Hindlimb muscle (tissue), 1 donor: ENCODE measurements at regions not wholly inside any gene's neighbourhood (a gene's known extent, or its start where the extent isn't known, plus 50 kb on each side); places are given as distances from the start of the nearest gene placed in this dataset.

Experiments
- DNase-seq: peaks from one replicate; pipeline ENCODE4 v3.0.0-alpha.2; 2013

GRCh38 chr3:135490219-135490915 lies 475.2 kb upstream of the PPP2R3A start:
- no peak for DNase-seq

GRCh38 chr3:135491491-135492205 lies 473.9 kb upstream of the PPP2R3A start:
- no peak for DNase-seq

GRCh38 chr3:135495891-135496290 lies 469.6 kb upstream of the PPP2R3A start:
- DNase-seq: no peak

GRCh38 chr3:135497979-135498378 lies 467.5 kb upstream of the PPP2R3A start:
- DNase-seq: no peak

GRCh38 chr3:135499426-135499825 lies 466.1 kb upstream of the PPP2R3A start:
- no peak for DNase-seq

- no peak for DNase-seq
Observed at GRCh38 chr3:135500034-135500433, 465.5 kb upstream of the PPP2R3A start.

GRCh38 chr3:135503065-135503759 lies 462.3 kb upstream of the PPP2R3A start:
- no peak for DNase-seq

- DNase-seq: peak; percentile 42
Observed at GRCh38 chr3:135503760-135504686, 461.5 kb upstream of the PPP2R3A start.

GRCh38 chr3:135513106-135514059 lies 452.1 kb upstream of the PPP2R3A start:
- no peak for DNase-seq

GRCh38 chr3:135514060-135514448 lies 451.5 kb upstream of the PPP2R3A start:
- no peak for DNase-seq

- DNase-seq: no peak
Observed at GRCh38 chr3:135516143-135516542, 449.4 kb upstream of the PPP2R3A start.

GRCh38 chr3:135528413-135529015 lies 437.0 kb upstream of the PPP2R3A start:
- no peak for DNase-seq

GRCh38 chr3:135532021-135532420 lies 433.5 kb upstream of the PPP2R3A start:
- DNase-seq: no peak

GRCh38 chr3:135538123-135538522 lies 427.4 kb upstream of the PPP2R3A start:
- no peak for DNase-seq

- DNase-seq: no peak
Observed at GRCh38 chr3:135539351-135539750, 426.2 kb upstream of the PPP2R3A start.

GRCh38 chr3:135539854-135540253 lies 425.7 kb upstream of the PPP2R3A start:
- no peak for DNase-seq

GRCh38 chr3:135549928-135550494 lies 415.5 kb upstream of the PPP2R3A start:
- no peak for DNase-seq

- no peak for DNase-seq
Observed at GRCh38 chr3:135556174-135556573, 409.4 kb upstream of the PPP2R3A start.

- no peak for DNase-seq
Observed at GRCh38 chr3:135558150-135558783, 407.3 kb upstream of the PPP2R3A start.

GRCh38 chr3:135558906-135559305 lies 406.6 kb upstream of the PPP2R3A start:
- DNase-seq: no peak
